ENCODE measurements at regions not wholly inside any gene's neighbourhood (a gene's known extent, or its start where the extent isn't known, plus 50 kb on each side); places are given as distances from the start of the nearest gene placed in this dataset.

DNA sequence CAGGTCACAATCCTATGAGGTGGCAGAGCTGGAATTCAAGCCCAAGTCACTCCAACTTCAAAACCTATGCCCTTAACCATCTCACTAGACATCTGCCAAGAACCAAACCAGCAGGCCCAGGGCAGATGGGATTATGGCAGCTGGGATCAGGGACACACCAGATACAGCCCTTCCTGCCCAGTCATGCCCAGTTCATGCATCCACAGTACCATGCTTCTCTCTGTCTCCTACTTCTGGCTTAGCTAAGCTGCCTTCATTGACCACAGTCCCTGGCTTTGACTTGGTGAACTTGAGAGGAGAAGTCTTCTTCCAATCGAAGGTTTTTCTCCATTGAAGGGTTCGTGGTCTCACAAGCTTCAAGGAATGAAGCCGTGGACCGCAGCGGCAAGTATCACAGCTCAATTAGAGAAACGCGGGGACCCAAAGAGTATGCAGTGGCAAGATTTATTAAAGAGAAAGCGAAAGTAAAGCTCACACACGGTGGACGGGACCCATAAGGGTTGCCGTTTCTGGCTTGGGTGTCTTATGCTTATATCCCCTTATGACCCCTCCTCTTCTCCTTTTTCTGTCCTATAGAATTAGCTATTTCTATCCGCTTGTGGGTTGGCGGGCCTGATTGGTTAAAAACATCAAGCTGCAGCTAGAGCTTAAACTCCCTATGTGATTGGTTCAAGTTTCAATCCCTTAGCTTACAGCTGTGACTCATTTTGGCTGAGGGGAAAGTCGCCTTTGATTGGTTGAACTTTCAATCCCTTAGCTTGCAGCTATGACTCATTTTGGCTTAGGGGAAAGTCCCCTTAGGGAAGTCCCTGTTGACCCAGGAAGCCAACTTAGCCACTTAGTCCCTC lies 101.2 kb downstream of the TRIM36 start (continued):
- TF ChIP-seq ATF1 (CRISPR knock-in tag; IDR thresholded peaks at IDR 0.05): no peak
- peak; percentile 51; the same call in 1 of the 2 replicates for TF ChIP-seq ATF1 (tag; IDR thresholded peaks at IDR 0.05)
- TF ChIP-seq, protein P1, sequence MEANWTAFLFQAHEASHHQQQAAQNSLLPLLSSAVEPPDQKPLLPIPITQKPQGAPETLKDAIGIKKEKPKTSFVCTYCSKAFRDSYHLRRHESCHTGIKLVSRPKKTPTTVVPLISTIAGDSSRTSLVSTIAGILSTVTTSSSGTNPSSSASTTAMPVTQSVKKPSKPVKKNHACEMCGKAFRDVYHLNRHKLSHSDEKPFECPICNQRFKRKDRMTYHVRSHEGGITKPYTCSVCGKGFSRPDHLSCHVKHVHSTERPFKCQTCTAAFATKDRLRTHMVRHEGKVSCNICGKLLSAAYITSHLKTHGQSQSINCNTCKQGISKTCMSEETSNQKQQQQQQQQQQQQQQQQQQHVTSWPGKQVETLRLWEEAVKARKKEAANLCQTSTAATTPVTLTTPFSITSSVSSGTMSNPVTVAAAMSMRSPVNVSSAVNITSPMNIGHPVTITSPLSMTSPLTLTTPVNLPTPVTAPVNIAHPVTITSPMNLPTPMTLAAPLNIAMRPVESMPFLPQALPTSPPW (CRISPR knock-in tag; IDR thresholded peaks at IDR 0.05): 0 out of 2 replicates have a peak, but pooled peaks have one; percentile 28
- TF ChIP-seq POLR2AphosphoS2 (IDR thresholded peaks at IDR 0.05; ENCODE audit: low read length): no peak
- TF ChIP-seq STAT5B (CRISPR knock-in tag; IDR thresholded peaks at IDR 0.05): no peak
- TF ChIP-seq MCM3 (IDR thresholded peaks at IDR 0.05): no peak
- TF ChIP-seq PHF8 (IDR thresholded peaks at IDR 0.05; ENCODE audit: borderline replicate concordance, low read length): peak; percentile 19; the same call in 1 of the 2 replicates
- TF ChIP-seq THRAP3 (IDR thresholded peaks at IDR 0.05; ENCODE audit: borderline replicate concordance): no peak
- no peak for TF ChIP-seq PHB2 (IDR thresholded peaks at IDR 0.05; ENCODE audit: low read depth)
- TF ChIP-seq, protein P2, sequence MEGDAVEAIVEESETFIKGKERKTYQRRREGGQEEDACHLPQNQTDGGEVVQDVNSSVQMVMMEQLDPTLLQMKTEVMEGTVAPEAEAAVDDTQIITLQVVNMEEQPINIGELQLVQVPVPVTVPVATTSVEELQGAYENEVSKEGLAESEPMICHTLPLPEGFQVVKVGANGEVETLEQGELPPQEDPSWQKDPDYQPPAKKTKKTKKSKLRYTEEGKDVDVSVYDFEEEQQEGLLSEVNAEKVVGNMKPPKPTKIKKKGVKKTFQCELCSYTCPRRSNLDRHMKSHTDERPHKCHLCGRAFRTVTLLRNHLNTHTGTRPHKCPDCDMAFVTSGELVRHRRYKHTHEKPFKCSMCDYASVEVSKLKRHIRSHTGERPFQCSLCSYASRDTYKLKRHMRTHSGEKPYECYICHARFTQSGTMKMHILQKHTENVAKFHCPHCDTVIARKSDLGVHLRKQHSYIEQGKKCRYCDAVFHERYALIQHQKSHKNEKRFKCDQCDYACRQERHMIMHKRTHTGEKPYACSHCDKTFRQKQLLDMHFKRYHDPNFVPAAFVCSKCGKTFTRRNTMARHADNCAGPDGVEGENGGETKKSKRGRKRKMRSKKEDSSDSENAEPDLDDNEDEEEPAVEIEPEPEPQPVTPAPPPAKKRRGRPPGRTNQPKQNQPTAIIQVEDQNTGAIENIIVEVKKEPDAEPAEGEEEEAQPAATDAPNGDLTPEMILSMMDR (IDR thresholded peaks at IDR 0.05 in 2 of 3, conservative IDR thresholded peaks at IDR 0.05 in 1 of 3; ENCODE audit: insufficient read depth in 2 of 3, low read depth in 1 of 3, low read length in 3 of 3): no peak
- 0 out of 2 replicates have a peak, but pooled peaks have one; percentile 29 for TF ChIP-seq TAF7 (tag; IDR thresholded peaks at IDR 0.05)
- TF ChIP-seq, protein P3, sequence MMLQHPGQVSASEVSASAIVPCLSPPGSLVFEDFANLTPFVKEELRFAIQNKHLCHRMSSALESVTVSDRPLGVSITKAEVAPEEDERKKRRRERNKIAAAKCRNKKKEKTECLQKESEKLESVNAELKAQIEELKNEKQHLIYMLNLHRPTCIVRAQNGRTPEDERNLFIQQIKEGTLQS (IDR thresholded peaks at IDR 0.05): peak; percentile 71
- TF ChIP-seq, protein P3 (CRISPR knock-in tag; conservative IDR thresholded peaks at IDR 0.05): no peak
- no peak for TF ChIP-seq ETS2 (tag; IDR thresholded peaks at IDR 0.05; ENCODE audit: borderline replicate concordance, poor library complexity, severe bottlenecking)
- TF ChIP-seq ZFX (CRISPR knock-in tag; IDR thresholded peaks at IDR 0.05): no peak
- no peak for TF ChIP-seq E2F3 (CRISPR knock-in tag; IDR thresholded peaks at IDR 0.05)
- TF ChIP-seq, protein P4, sequence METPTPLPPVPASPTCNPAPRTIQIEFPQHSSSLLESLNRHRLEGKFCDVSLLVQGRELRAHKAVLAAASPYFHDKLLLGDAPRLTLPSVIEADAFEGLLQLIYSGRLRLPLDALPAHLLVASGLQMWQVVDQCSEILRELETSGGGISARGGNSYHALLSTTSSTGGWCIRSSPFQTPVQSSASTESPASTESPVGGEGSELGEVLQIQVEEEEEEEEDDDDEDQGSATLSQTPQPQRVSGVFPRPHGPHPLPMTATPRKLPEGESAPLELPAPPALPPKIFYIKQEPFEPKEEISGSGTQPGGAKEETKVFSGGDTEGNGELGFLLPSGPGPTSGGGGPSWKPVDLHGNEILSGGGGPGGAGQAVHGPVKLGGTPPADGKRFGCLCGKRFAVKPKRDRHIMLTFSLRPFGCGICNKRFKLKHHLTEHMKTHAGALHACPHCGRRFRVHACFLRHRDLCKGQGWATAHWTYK (CRISPR knock-in tag; IDR thresholded peaks at IDR 0.05): no peak
- TF ChIP-seq ZNF644 (tag; IDR thresholded peaks at IDR 0.05; ENCODE audit: low read depth): no peak
- no peak for TF ChIP-seq CBFA2T2 (conservative IDR thresholded peaks at IDR 0.05)
- TF ChIP-seq JUND (IDR thresholded peaks at IDR 0.05; ENCODE audit: borderline replicate concordance, low read depth, low read length): peak; percentile 68; the same call in 1 of the 2 replicates
- peak; percentile 66; the same call in 2 of the 3 replicates for TF ChIP-seq JUND (tag; IDR thresholded peaks at IDR 0.05; ENCODE audit: borderline replicate concordance, low read depth, low read length)
- TF ChIP-seq FOSL1 (tag; conservative IDR thresholded peaks at IDR 0.05): peak; percentile 78

All from K562 (cell line).